K562 (cell line): ENCODE measurements at regions not wholly inside any gene's neighbourhood (a gene's known extent, or its start where the extent isn't known, plus 50 kb on each side); places are given as distances from the start of the nearest gene placed in this dataset.

Experiments used
- E2F6 ChIP-seq, 2 experiments: IDR thresholded peaks; 2 replicates each; pipeline ENCODE4 v1.6.1; 2011; ENCODE audit warnings: borderline replicate concordance in 1 of 2, control low read depth in 1 of 2, low read depth in 1 of 2, low read length in 1 of 2, mild to moderate bottlenecking in 1 of 2, mixed read lengths in 1 of 2, moderate library complexity in 1 of 2; ENCODE audit not compliant: insufficient read depth in 1 of 2, insufficient read length in 1 of 2, poor library complexity in 1 of 2, severe bottlenecking in 1 of 2; ENCODE audit errors: extremely low read depth in 1 of 2
- EZH2 ChIP-seq: IDR thresholded peaks from 2 replicates; pipeline ENCODE4 v1.6.1; 2012; ENCODE audit warnings: low read depth, mild to moderate bottlenecking, inconsistent platforms, low read length, borderline replicate concordance
- GABPB1 ChIP-seq: sonication (generic); formaldehyde crosslinking; IDR thresholded peaks from 2 replicates; pipeline ENCODE4 v1.8.0; 2022; ENCODE audit warnings: mild to moderate bottlenecking, missing genetic modification reagents
- GMEB1 ChIP-seq: fragments of 250-450 bp; sonication (Bioruptor Pico); IDR thresholded peaks from 2 replicates; pipeline ENCODE4 v1.4.0; 2020; ENCODE audit warnings: mild to moderate bottlenecking
- HMGXB4 ChIP-seq: sonication (generic); formaldehyde crosslinking; IDR thresholded peaks from 2 replicates; pipeline ENCODE4 v1.8.1; 2023; ENCODE audit warnings: mild to moderate bottlenecking, missing genetic modification reagents
- NFXL1 ChIP-seq: fragments of 450-650 bp; formaldehyde crosslinking; IDR thresholded peaks from 2 replicates; pipeline ENCODE4 v1.4.0; 2021; ENCODE audit warnings: mild to moderate bottlenecking
- POLR2A ChIP-seq: fragments of 450-650 bp; conservative IDR thresholded peaks from 2 replicates; pipeline ENCODE4 v1.6.1; 2016
- SIN3B ChIP-seq: fragments of 450-650 bp; IDR thresholded peaks from 2 replicates; pipeline ENCODE4 v1.6.1; 2017; ENCODE audit warnings: low read depth, mild to moderate bottlenecking, moderate library complexity
- SRSF1 ChIP-seq: fragments of 200-400 bp; formaldehyde crosslinking; IDR thresholded peaks from 2 replicates; pipeline ENCODE4 v1.6.1; 2017; ENCODE audit warnings: mild to moderate bottlenecking, low read depth, low read length, moderate library complexity
- TCF3 ChIP-seq: sonication (generic); formaldehyde crosslinking; IDR thresholded peaks from 2 replicates; pipeline ENCODE4 v1.4.0; 2020; ENCODE audit warnings: mild to moderate bottlenecking, missing genetic modification reagents
- ZNF277 ChIP-seq: fragments of 250-450 bp; sonication (Bioruptor Pico); IDR thresholded peaks from 2 replicates; pipeline ENCODE4 v1.8.0; 2022; ENCODE audit warnings: inconsistent platforms, mild to moderate bottlenecking, moderate library complexity, borderline replicate concordance
- ZNF830 ChIP-seq: fragments of 250-450 bp; sonication (Bioruptor Pico); IDR thresholded peaks from 2 replicates; pipeline ENCODE4 v1.5.0; 2021; ENCODE audit warnings: mild to moderate bottlenecking

- TF ChIP-seq SIN3B (no peak), NFXL1 (CRISPR knock-in tag) (no peak), ZNF830 (CRISPR knock-in tag) (no peak), HMGXB4 (no peak), TCF3 (CRISPR knock-in tag) (no peak), EZH2 (no peak), GABPB1 (CRISPR knock-in tag) (no peak), E2F6 (IDR thresholded peaks at IDR 0.05; ENCODE audit: borderline replicate concordance in 1 of 2, extremely low read depth in 1 of 2, insufficient read depth in 1 of 2, insufficient read length in 1 of 2, low read depth in 1 of 2, low read length in 1 of 2, poor library complexity in 1 of 2, severe bottlenecking in 1 of 2) (no peak), POLR2A (no peak), GMEB1 (no peak), SRSF1 (no peak), ZNF277 (CRISPR knock-in tag) (no peak)
These were observed 103.2 kb upstream of the SH3BP4 start for GRCh38 chr2:234848578-234848977.
